GM06990 (cell line): ENCODE measurements at regions not wholly inside any gene's neighbourhood (a gene's known extent, or its start where the extent isn't known, plus 50 kb on each side); places are given as distances from the start of the nearest gene placed in this dataset.

ENCODE experiments used
- DNase-seq: peaks from one replicate; pipeline ENCODE4 v3.0.0-alpha.2; 2011; ENCODE audit not compliant: insufficient read length; ENCODE audit errors: extremely low read depth
- H3K27me3 ChIP-seq: replicated peaks from 2 replicates; pipeline ENCODE4 v1.6.0; 2011; ENCODE audit warnings: low read length; ENCODE audit not compliant: control insufficient read depth, insufficient read depth
- H3K36me3 ChIP-seq: 2 replicates; pipeline ENCODE4 v1.5.1; 2011; ENCODE audit warnings: low read length; ENCODE audit not compliant: control insufficient read depth, insufficient read depth
- H3K4me3 ChIP-seq: replicated peaks from 2 replicates; pipeline ENCODE4 v1.5.1; 2011; ENCODE audit warnings: low read depth, mild to moderate bottlenecking, control low read depth, low read length
- CTCF ChIP-seq: IDR thresholded peaks from 2 replicates; pipeline ENCODE4 v1.5.1; 2011; ENCODE audit warnings: low read length, control low read depth, mild to moderate bottlenecking, inconsistent platforms; ENCODE audit not compliant: insufficient read depth, poor library complexity, severe bottlenecking

GRCh38 chr7:142533920-142534319 lies 215.4 kb upstream of the PRSS1 start:
- H3K4me3 ChIP-seq, result no peak overlapping the region
- H3K27me3 ChIP-seq, result peaks cover 2% of the 10 kb centered on the region; the same call in 1 of the 2 replicates
- no peak for TF ChIP-seq CTCF
- no peak for DNase-seq
- H3K36me3 ChIP-seq, result no peaks in the 10 kb centered on the region

GRCh38 chr7:142529591-142529990 lies 219.7 kb upstream of the PRSS1 start:
- no peak for TF ChIP-seq CTCF
- H3K27me3 ChIP-seq, result peaks cover 1% of the 10 kb centered on the region
- H3K4me3 ChIP-seq, result no peak overlapping the region
- no peak for DNase-seq
- no peaks in the 10 kb centered on the region for H3K36me3 ChIP-seq

GRCh38 chr7:142528608-142529408 lies 220.5 kb upstream of the PRSS1 start:
- peaks cover 1% of the 10 kb centered on the region for H3K27me3 ChIP-seq
- no peak for DNase-seq
- H3K4me3 ChIP-seq, result no peak overlapping the region
- no peaks in the 10 kb centered on the region for H3K36me3 ChIP-seq
- TF ChIP-seq CTCF, result no peak

- TF ChIP-seq CTCF, result no peak
- peaks cover 1% of the 10 kb centered on the region for H3K27me3 ChIP-seq
- DNase-seq, result no peak
- no peak overlapping the region for H3K4me3 ChIP-seq
- no peaks in the 10 kb centered on the region for H3K36me3 ChIP-seq
These were observed 225.3 kb upstream of the PRSS1 start for GRCh38 chr7:142523821-142524460.

- no peak overlapping the region for H3K4me3 ChIP-seq
- H3K36me3 ChIP-seq, result no peaks in the 10 kb centered on the region
- H3K27me3 ChIP-seq, result no peaks in the 10 kb centered on the region; the same call in none of the 2 replicates
- no peak for DNase-seq
- TF ChIP-seq CTCF, result no peak
These were observed 226.5 kb upstream of the PRSS1 start for GRCh38 chr7:142522735-142523134.
